Stimulated activated CD8-positive, alpha-beta memory T cell treated with anti-CD3 and anti-CD28 coated beads, Interleukin-12 subunit alpha, Interleukin-12 subunit beta, amount 100 ng/mL, for 1 hour (primary cell): ENCODE measurements at regions not wholly inside any gene's neighbourhood (a gene's known extent, or its start where the extent isn't known, plus 50 kb on each side); places are given as distances from the start of the nearest gene placed in this dataset.
A peak's percentile ranks its signal among the peaks of the same experiment; 100 is the strongest.

ENCODE experiments used
- DNase-seq: peaks from one replicate; pipeline ENCODE4 v3.0.0-alpha.2; 2020; ENCODE audit warnings: low read depth

- DNase-seq: no peak
Observed at GRCh38 chr13:26456650-26457049, 100.8 kb upstream of the WASF3 start.

GRCh38 chr13:26457212-26457611 lies 100.3 kb upstream of the WASF3 start:
- DNase-seq: no peak

- no peak for DNase-seq
Observed at GRCh38 chr13:26458196-26458749, 99.2 kb upstream of the WASF3 start.

- no peak for DNase-seq
Observed at GRCh38 chr13:26459276-26460131, 98.0 kb upstream of the WASF3 start.

GRCh38 chr13:26460648-26461047 lies 96.8 kb upstream of the WASF3 start:
- no peak for DNase-seq

- no peak for DNase-seq
Observed at GRCh38 chr13:26463296-26463695, 94.2 kb upstream of the WASF3 start.

GRCh38 chr13:26463848-26464247 lies 93.6 kb upstream of the WASF3 start:
- DNase-seq: no peak

- no peak for DNase-seq
Observed at GRCh38 chr13:26465514-26465913, 92.0 kb upstream of the WASF3 start.

GRCh38 chr13:26465954-26466353 lies 91.5 kb upstream of the WASF3 start:
- DNase-seq: no peak

GRCh38 chr13:26468265-26468801 lies 89.2 kb upstream of the WASF3 start:
- DNase-seq: no peak

GRCh38 chr13:26469602-26470001 lies 87.9 kb upstream of the WASF3 start:
- DNase-seq: no peak

- DNase-seq: no peak
Observed at GRCh38 chr13:26471807-26472206, 85.7 kb upstream of the WASF3 start.

- no peak for DNase-seq
Observed at GRCh38 chr13:26473571-26474230, 83.8 kb upstream of the WASF3 start.

- no peak for DNase-seq
Observed at GRCh38 chr13:26474286-26474685, 83.2 kb upstream of the WASF3 start.

GRCh38 chr13:26475176-26476110 lies 82.0 kb upstream of the WASF3 start:
- no peak for DNase-seq

- DNase-seq: no peak
Observed at GRCh38 chr13:26476111-26476781, 81.2 kb upstream of the WASF3 start.

- no peak for DNase-seq
Observed at GRCh38 chr13:26476782-26477142, 80.7 kb upstream of the WASF3 start.

- no peak for DNase-seq
Observed at GRCh38 chr13:26477681-26478080, 79.8 kb upstream of the WASF3 start.

- no peak for DNase-seq
Observed at GRCh38 chr13:26480246-26480855, 77.1 kb upstream of the WASF3 start.

GRCh38 chr13:26482451-26483197 lies 74.9 kb upstream of the WASF3 start:
- peak; percentile 33 for DNase-seq
